Endodermal cell (in vitro differentiated cells): ENCODE measurements at regions not wholly inside any gene's neighbourhood (a gene's known extent, or its start where the extent isn't known, plus 50 kb on each side); places are given as distances from the start of the nearest gene placed in this dataset.

Experiments used
- DNase-seq: peaks from one replicate; pipeline ENCODE4 v3.0.0-alpha.2; 2017
- H3K27ac ChIP-seq: 2 replicates; pipeline ENCODE4 v1.5.1; 2013; ENCODE audit warnings: mild to moderate bottlenecking, low read depth, low read length, moderate library complexity
- H3K27me3 ChIP-seq: 2 replicates; pipeline ENCODE4 v1.6.1; 2013; ENCODE audit warnings: mild to moderate bottlenecking, low read length, moderate library complexity; ENCODE audit not compliant: insufficient read depth, control insufficient read depth, poor library complexity, severe bottlenecking
- H3K36me3 ChIP-seq: 2 replicates; pipeline ENCODE4 v1.7.0; 2013; ENCODE audit warnings: mild to moderate bottlenecking, low read length, moderate library complexity; ENCODE audit not compliant: control insufficient read depth, insufficient read depth
- H3K4me1 ChIP-seq: one replicate; pipeline ENCODE4 v1.7.0; 2013; ENCODE audit warnings: low read length; ENCODE audit not compliant: control insufficient read depth, insufficient read depth
- H3K4me3 ChIP-seq: 2 replicates; pipeline ENCODE4 v1.5.1; 2013; ENCODE audit warnings: mild to moderate bottlenecking, low read length, moderate library complexity
- H3K9ac ChIP-seq: 2 replicates; pipeline ENCODE4 v1.6.1; 2013; ENCODE audit warnings: mild to moderate bottlenecking, low read length, moderate library complexity; ENCODE audit not compliant: poor library complexity, severe bottlenecking; ENCODE audit errors: extremely low read depth
- H3K9me3 ChIP-seq: 2 replicates; pipeline ENCODE4 v1.6.1; 2013; ENCODE audit warnings: mild to moderate bottlenecking, low read length, moderate library complexity; ENCODE audit not compliant: control insufficient read depth
- H3K27ac Mint-ChIP-seq: 2 replicates; pipeline ENCODE4 v1.8.0; 2020; ENCODE audit warnings: mixed read lengths
- H3K27me3 Mint-ChIP-seq: 2 replicates; pipeline ENCODE4 v1.8.0; 2021; ENCODE audit warnings: mild to moderate bottlenecking, mixed read lengths; ENCODE audit not compliant: insufficient read depth
- H3K36me3 Mint-ChIP-seq: 2 replicates; pipeline ENCODE4 v1.8.0; 2020; ENCODE audit warnings: low read depth, mixed read lengths
- H3K4me1 Mint-ChIP-seq: 2 replicates; pipeline ENCODE4 v1.8.0; 2020; ENCODE audit warnings: mixed read lengths
- H3K4me3 Mint-ChIP-seq: 2 replicates; pipeline ENCODE4 v1.8.0; 2020; ENCODE audit warnings: mild to moderate bottlenecking, moderate library complexity, mixed read lengths
- H3K9me3 Mint-ChIP-seq: 2 replicates; pipeline ENCODE4 v1.8.0; 2020; ENCODE audit warnings: mild to moderate bottlenecking, mixed read lengths
- CTCF ChIP-seq: fragments of 200-600 bp; sonication (generic); conservative IDR thresholded peaks from 2 replicates; pipeline ENCODE4 v1.5.0; 2021; ENCODE audit warnings: antibody characterized with exemption, mild to moderate bottlenecking
- WGBS, 2 experiments: methylation state at CpG; one replicate each; pipeline versions ENCODE4 v1.1.5 to v1.1.7; 2013; ENCODE audit warnings: missing lambda C conversion rate in 2 of 2, mixed read lengths in 1 of 2; ENCODE audit not compliant: insufficient coverage in 1 of 2, insufficient read length in 1 of 2; 5-methylcytosine and 5-hydroxymethylcytosine counted together

GRCh38 chr15:27623560-27624305 lies 475.4 kb downstream of the OCA2 start:
- no peak for TF ChIP-seq CTCF
- Mint-ChIP-seq H3K9me3 (peaks cover 20% of the 10 kb centered on the region), H3K27me3 (no peaks in the 10 kb centered on the region), H3K4me3 (no peak overlapping the region), H3K27ac (no peak overlapping the region), H3K4me1 (peaks cover 1% of the 10 kb centered on the region), H3K36me3 (no peaks in the 10 kb centered on the region)
- peaks cover 19% of the 10 kb centered on the region for H3K9me3 ChIP-seq
- H3K4me1 ChIP-seq: no peaks in the 10 kb centered on the region
- H3K27ac ChIP-seq: no peak overlapping the region
- H3K36me3 ChIP-seq: no peaks in the 10 kb centered on the region
- DNase-seq: no peak
- H3K4me3 ChIP-seq: no peak overlapping the region
- no peak overlapping the region for H3K9ac ChIP-seq
- no peaks in the 10 kb centered on the region for H3K27me3 ChIP-seq
- 92 to 93% methylated on average over 3 to 6 of the region's 9 CpGs for WGBS, 2 experiments

- no peak for DNase-seq
- 75 to 82% methylated on average over 5 to 10 of the region's 10 CpGs for WGBS, 2 experiments
- no peaks in the 10 kb centered on the region for H3K36me3 Mint-ChIP-seq
- Histone ChIP-seq H3K4me3 (no peak overlapping the region), H3K9ac (no peak overlapping the region), H3K27me3 (no peaks in the 10 kb centered on the region), H3K4me1 (no peaks in the 10 kb centered on the region), H3K36me3 (no peaks in the 10 kb centered on the region), H3K27ac (no peak overlapping the region), H3K9me3 (peaks cover 15% of the 10 kb centered on the region)
- H3K27ac Mint-ChIP-seq: no peak overlapping the region
- H3K9me3 Mint-ChIP-seq: peaks cover 16% of the 10 kb centered on the region
- H3K27me3 Mint-ChIP-seq: no peaks in the 10 kb centered on the region
- peaks cover 1% of the 10 kb centered on the region for H3K4me1 Mint-ChIP-seq
- H3K4me3 Mint-ChIP-seq: no peak overlapping the region
- TF ChIP-seq CTCF: no peak
These were observed 476.0 kb downstream of the OCA2 start for GRCh38 chr15:27623149-27623548.

- Histone ChIP-seq H3K27ac (no peak overlapping the region), H3K4me1 (no peaks in the 10 kb centered on the region), H3K27me3 (no peaks in the 10 kb centered on the region), H3K36me3 (no peaks in the 10 kb centered on the region), H3K9me3 (peaks cover 8% of the 10 kb centered on the region), H3K9ac (no peak overlapping the region), H3K4me3 (no peak overlapping the region)
- H3K36me3 Mint-ChIP-seq: no peaks in the 10 kb centered on the region
- TF ChIP-seq CTCF: no peak
- H3K9me3 Mint-ChIP-seq: peaks cover 8% of the 10 kb centered on the region
- peaks cover 1% of the 10 kb centered on the region for H3K4me1 Mint-ChIP-seq
- no peak for DNase-seq
- no peak overlapping the region for H3K27ac Mint-ChIP-seq
- no peak overlapping the region for H3K4me3 Mint-ChIP-seq
- H3K27me3 Mint-ChIP-seq: no peaks in the 10 kb centered on the region
These were observed 476.7 kb downstream of the OCA2 start for GRCh38 chr15:27622371-27622770.
